SK-N-SH (cell line): ENCODE measurements at regions not wholly inside any gene's neighbourhood (a gene's known extent, or its start where the extent isn't known, plus 50 kb on each side); places are given as distances from the start of the nearest gene placed in this dataset.

ENCODE experiments used
- CTCF ChIA-PET: fragments of 300-600, 350-600 bp; formaldehyde crosslinking; extraction: SDS; loops from one replicate; lab custom pipeline; 2021; lab: Yijun Ruan, JAX
- POLR2A ChIA-PET: fragments of 350-600 bp; sonication (Branson Sonifier 250); formaldehyde crosslinking; extraction: SDS; loops from one replicate; lab custom pipeline; 2020; ENCODE audit warnings: antibody characterized with exemption, inconsistent platforms; lab: Yijun Ruan, JAX
- DNase-seq: peaks from one replicate; pipeline ENCODE4 v3.0.0; 2012
- H2AFZ ChIP-seq: fragments of 200-600 bp; sonication (generic); 2 replicates; pipeline ENCODE4 v1.8.1; 2016; ENCODE audit warnings: antibody characterized with exemption, mild to moderate bottlenecking, low read depth
- H3F3A ChIP-seq: fragments of 200-600 bp; sonication (generic); replicated peaks from 2 replicates; pipeline ENCODE3; 2016; ENCODE audit warnings: antibody characterized with exemption, mild to moderate bottlenecking; ENCODE audit not compliant: insufficient read depth
- H3K27ac ChIP-seq, 2 experiments: fragments of 200-500 bp in 1 of 2; fragments of 200-600 bp in 1 of 2; sonication (Bioruptor generic) in 1 of 2; sonication (generic), shearing (Covaris generic) in 1 of 2; 2 replicates each; pipeline versions ENCODE4 v1.5.1 to v1.6.1; 2014 to 2016; ENCODE audit warnings: low read depth in 2 of 2, inconsistent platforms in 1 of 2, low read length in 1 of 2, mild to moderate bottlenecking in 1 of 2, mixed read lengths in 1 of 2
- H3K27me3 ChIP-seq: fragments of 200-600 bp; sonication (generic), shearing (Covaris generic); 2 replicates; pipeline ENCODE4 v1.6.1; 2016; ENCODE audit warnings: mixed run types; ENCODE audit not compliant: insufficient read depth
- H3K36me3 ChIP-seq, 2 experiments: fragments of 200-500 bp in 1 of 2; fragments of 200-600 bp in 1 of 2; sonication (Bioruptor generic) in 1 of 2; sonication (generic) in 1 of 2; replicated peaks in 1 of 2; 2 replicates each; pipeline versions ENCODE3 to v1.5.1; 2014 to 2016; ENCODE audit warnings: low read length in 1 of 2, mild to moderate bottlenecking in 1 of 2; ENCODE audit not compliant: insufficient read depth in 2 of 2, control insufficient read depth in 1 of 2
- H3K4me1 ChIP-seq, 2 experiments: fragments of 200-500 bp in 1 of 2; fragments of 200-600 bp in 1 of 2; sonication (Bioruptor generic) in 1 of 2; sonication (generic), shearing (Covaris generic) in 1 of 2; 2 replicates each; pipeline versions ENCODE4 v1.5.1 to v1.6.1; 2014 to 2016; ENCODE audit warnings: low read depth in 1 of 2, low read length in 1 of 2, mixed run types in 1 of 2; ENCODE audit not compliant: insufficient read depth in 2 of 2, control insufficient read depth in 1 of 2
- H3K4me2 ChIP-seq: fragments of 200-600 bp; sonication (generic), shearing (Covaris generic); 2 replicates; pipeline ENCODE4 v1.6.1; 2017; ENCODE audit warnings: mixed run types
- H3K4me3 ChIP-seq, 2 experiments: fragments of 200-500 bp in 1 of 2; fragments of 200-600 bp in 1 of 2; sonication (Bioruptor generic) in 1 of 2; sonication (generic), shearing (Covaris generic) in 1 of 2; 2 replicates each; pipeline versions ENCODE4 v1.5.1 to v1.8.1; 2014 to 2016; ENCODE audit warnings: low read depth in 2 of 2, inconsistent platforms in 1 of 2, low read length in 1 of 2, mild to moderate bottlenecking in 1 of 2, mixed read lengths in 1 of 2, moderate library complexity in 1 of 2
- H3K79me2 ChIP-seq: fragments of 200-600 bp; sonication (generic); 2 replicates; pipeline ENCODE4 v1.8.1; 2017; ENCODE audit warnings: mild to moderate bottlenecking; ENCODE audit not compliant: insufficient read depth
- H3K9ac ChIP-seq: fragments of 200-600 bp; sonication (generic); 2 replicates; pipeline ENCODE4 v1.6.1; 2017; ENCODE audit warnings: mixed run types
- H3K9me2 ChIP-seq: fragments of 200-600 bp; sonication (generic); 2 replicates; pipeline ENCODE4 v1.6.1; 2017; ENCODE audit warnings: mixed run types
- H3K9me3 ChIP-seq: fragments of 200-600 bp; sonication (generic); 2 replicates; pipeline ENCODE4 v1.6.1; 2017; ENCODE audit warnings: mixed run types, mild to moderate bottlenecking, moderate library complexity
- H4K20me1 ChIP-seq: fragments of 200-600 bp; sonication (generic); 2 replicates; pipeline ENCODE4 v1.6.1; 2017; ENCODE audit warnings: mild to moderate bottlenecking, mixed run types; ENCODE audit not compliant: insufficient read depth
- CHD2 ChIP-seq: fragments of 150-350 bp; IDR thresholded peaks from 2 replicates; pipeline ENCODE4 v1.6.1; 2018; ENCODE audit warnings: low read length; ENCODE audit not compliant: partially characterized antibody
- CTCF ChIP-seq: fragments of 200-600 bp; sonication (generic); IDR thresholded peaks from 2 replicates; pipeline ENCODE4 v1.6.1; 2017; ENCODE audit warnings: antibody characterized with exemption, mild to moderate bottlenecking, moderate library complexity
- ELF1 ChIP-seq: IDR thresholded peaks from 2 replicates; pipeline ENCODE4 v1.4.0; 2012
- EP300 ChIP-seq, 2 experiments: IDR thresholded peaks; 2 replicates each; pipeline versions ENCODE4 v1.4.0 to v1.6.1; 2012; ENCODE audit warnings: borderline replicate concordance in 1 of 2, low read depth in 1 of 2, low read length in 1 of 2
- FOXJ3 ChIP-seq: sonication (generic); formaldehyde crosslinking; IDR thresholded peaks from 2 replicates; pipeline ENCODE4 v1.5.1; 2020; ENCODE audit warnings: mild to moderate bottlenecking, missing genetic modification reagents
- FOXM1 ChIP-seq: IDR thresholded peaks from 2 replicates; pipeline ENCODE4 v1.4.0; 2012; ENCODE audit warnings: low read depth, mild to moderate bottlenecking
- GABPA ChIP-seq: IDR thresholded peaks from 2 replicates; pipeline ENCODE4 v1.4.0; 2012; ENCODE audit warnings: low read depth, mild to moderate bottlenecking
- JUND ChIP-seq: IDR thresholded peaks from 2 replicates; pipeline ENCODE4 v1.4.0; 2012
- NRF1 ChIP-seq: IDR thresholded peaks from 2 replicates; pipeline ENCODE4 v1.6.1; 2012; ENCODE audit warnings: low read depth, mild to moderate bottlenecking, low read length
- PBX3 ChIP-seq: IDR thresholded peaks from 2 replicates; pipeline ENCODE4; 2012
- RAD21 ChIP-seq: IDR thresholded peaks from 2 replicates; pipeline ENCODE4 v1.6.1; 2012; ENCODE audit warnings: mild to moderate bottlenecking, low read length
- RCOR1 ChIP-seq: fragments of 150-350 bp; IDR thresholded peaks from 2 replicates; pipeline ENCODE4 v1.6.1; 2017; ENCODE audit warnings: antibody characterized with exemption, low read length
- RFX5 ChIP-seq: IDR thresholded peaks from 2 replicates; pipeline ENCODE4 v1.6.1; 2012; ENCODE audit warnings: mild to moderate bottlenecking, improper control_type of control experiment, low read length
- RXRA ChIP-seq: IDR thresholded peaks from 2 replicates; pipeline ENCODE4 v1.4.0; 2012; ENCODE audit warnings: low read depth, mild to moderate bottlenecking, borderline replicate concordance
- SIN3A ChIP-seq: IDR thresholded peaks from 2 replicates; pipeline ENCODE4 v1.6.1; 2012; ENCODE audit warnings: low read depth, mild to moderate bottlenecking, low read length, moderate library complexity, borderline replicate concordance
- TAF1 ChIP-seq: IDR thresholded peaks from 2 replicates; pipeline ENCODE4 v1.6.1; 2012; ENCODE audit warnings: low read depth, mild to moderate bottlenecking, low read length, moderate library complexity, borderline replicate concordance
- TCF12 ChIP-seq: IDR thresholded peaks from 2 replicates; pipeline ENCODE4 v1.4.0; 2012
- TEAD4 ChIP-seq: IDR thresholded peaks from 2 replicates; pipeline ENCODE4 v1.4.0; 2012; ENCODE audit warnings: mild to moderate bottlenecking, borderline replicate concordance; ENCODE audit not compliant: insufficient read depth
- USF1 ChIP-seq: IDR thresholded peaks from 2 replicates; pipeline ENCODE4 v1.4.0; 2012; ENCODE audit warnings: low read depth, borderline replicate concordance
- WGBS: methylation state at CpG from one replicate; pipeline ENCODE4 v1.1.6; 2017; ENCODE audit warnings: low lambda C conversion rate; 5-methylcytosine and 5-hydroxymethylcytosine counted together
- TF ChIP-seq, protein P1 (sequence below): IDR thresholded peaks from 2 replicates; pipeline ENCODE4 v1.4.0; 2012; ENCODE audit warnings: low read depth, borderline replicate concordance
- TF ChIP-seq, protein P2 (sequence below): IDR thresholded peaks from 2 replicates; pipeline ENCODE4 v1.4.0; 2012; ENCODE audit warnings: low read depth

GRCh38 chr5:36482812-36483211, 123.6 kb upstream of the SLC1A3 start:
- no peaks in the 10 kb centered on the region for H4K20me1 ChIP-seq
- ChIA-PET CTCF (no interaction called here), POLR2A (no interaction called here)
- no peaks in the 10 kb centered on the region; the same call in 1 of the 2 replicates for H3K27me3 ChIP-seq
- no peak overlapping the region for H3K9ac ChIP-seq
- H3K4me3 ChIP-seq: no peak overlapping the region
- no peak for DNase-seq
- no peaks in the 10 kb centered on the region for H3K4me1 ChIP-seq
- H3K4me2 ChIP-seq: no peak overlapping the region
- H3F3A ChIP-seq: no peaks in the 10 kb centered on the region
- H3K27ac ChIP-seq: no peak overlapping the region
- TF ChIP-seq EP300 (IDR thresholded peaks at IDR 0.05; ENCODE audit: borderline replicate concordance in 1 of 2, low read depth in 1 of 2, low read length in 1 of 2) (no peak), TAF1 (no peak), FOXJ3 (CRISPR knock-in tag) (no peak), SIN3A (no peak), USF1 (no peak), RCOR1 (no peak), GABPA (no peak), RFX5 (no peak), TCF12 (no peak)
- no peaks in the 10 kb centered on the region for H3K9me3 ChIP-seq
- no peak overlapping the region for H2AFZ ChIP-seq
- no peaks in the 10 kb centered on the region for H3K79me2 ChIP-seq
- no peaks in the 10 kb centered on the region for H3K9me2 ChIP-seq
- H3K36me3 ChIP-seq: no peaks in the 10 kb centered on the region

GRCh38 chr5:36489505-36489904, 116.9 kb upstream of the SLC1A3 start:
- TF ChIP-seq TCF12 (no peak), PBX3 (no peak), TEAD4 (no peak), RXRA (no peak), RAD21 (no peak), RCOR1 (no peak), CTCF (no peak), EP300 (IDR thresholded peaks at IDR 0.05; ENCODE audit: borderline replicate concordance in 1 of 2, low read depth in 1 of 2, low read length in 1 of 2) (no peak), RFX5 (no peak), NRF1 (no peak), FOXM1 (no peak), ELF1 (no peak), JUND (no peak), FOXJ3 (CRISPR knock-in tag) (no peak), CHD2 (no peak)
- TF ChIP-seq, protein P1, sequence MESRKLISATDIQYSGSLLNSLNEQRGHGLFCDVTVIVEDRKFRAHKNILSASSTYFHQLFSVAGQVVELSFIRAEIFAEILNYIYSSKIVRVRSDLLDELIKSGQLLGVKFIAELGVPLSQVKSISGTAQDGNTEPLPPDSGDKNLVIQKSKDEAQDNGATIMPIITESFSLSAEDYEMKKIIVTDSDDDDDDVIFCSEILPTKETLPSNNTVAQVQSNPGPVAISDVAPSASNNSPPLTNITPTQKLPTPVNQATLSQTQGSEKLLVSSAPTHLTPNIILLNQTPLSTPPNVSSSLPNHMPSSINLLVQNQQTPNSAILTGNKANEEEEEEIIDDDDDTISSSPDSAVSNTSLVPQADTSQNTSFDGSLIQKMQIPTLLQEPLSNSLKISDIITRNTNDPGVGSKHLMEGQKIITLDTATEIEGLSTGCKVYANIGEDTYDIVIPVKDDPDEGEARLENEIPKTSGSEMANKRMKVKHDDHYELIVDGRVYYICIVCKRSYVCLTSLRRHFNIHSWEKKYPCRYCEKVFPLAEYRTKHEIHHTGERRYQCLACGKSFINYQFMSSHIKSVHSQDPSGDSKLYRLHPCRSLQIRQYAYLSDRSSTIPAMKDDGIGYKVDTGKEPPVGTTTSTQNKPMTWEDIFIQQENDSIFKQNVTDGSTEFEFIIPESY: no peak
- TF ChIP-seq, protein P2, sequence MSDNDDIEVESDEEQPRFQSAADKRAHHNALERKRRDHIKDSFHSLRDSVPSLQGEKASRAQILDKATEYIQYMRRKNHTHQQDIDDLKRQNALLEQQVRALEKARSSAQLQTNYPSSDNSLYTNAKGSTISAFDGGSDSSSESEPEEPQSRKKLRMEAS: no peak
- H2AFZ ChIP-seq: no peak overlapping the region
- no peaks in the 10 kb centered on the region for H3K79me2 ChIP-seq
- no peak overlapping the region for H3K4me2 ChIP-seq
- H3K9ac ChIP-seq: no peak overlapping the region
- H3K4me3 ChIP-seq: no peak overlapping the region
- POLR2A ChIA-PET: no interaction called here
- DNase-seq: no peak
- H3K9me3 ChIP-seq: no peaks in the 10 kb centered on the region
- H3K27ac ChIP-seq: no peak overlapping the region
- no peaks in the 10 kb centered on the region for H4K20me1 ChIP-seq
- no peaks in the 10 kb centered on the region for H3K36me3 ChIP-seq
- CTCF ChIA-PET: no interaction called here
- WGBS: 27% methylated on average over 5 of the region's 5 CpGs
- no peaks in the 10 kb centered on the region for H3K4me1 ChIP-seq
- no peaks in the 10 kb centered on the region for H3K9me2 ChIP-seq
- H3K27me3 ChIP-seq: no peaks in the 10 kb centered on the region; the same call in 1 of the 2 replicates
- no peaks in the 10 kb centered on the region for H3F3A ChIP-seq
